IMR-90 (cell line): ENCODE measurements at regions not wholly inside any gene's neighbourhood (a gene's known extent, or its start where the extent isn't known, plus 50 kb on each side); places are given as distances from the start of the nearest gene placed in this dataset.

Source experiments
- ATAC-seq: fragments of 200-7000 bp; cut with Tn5 transposase; 2 replicates; pipeline ENCODE4 v1.9.1; 2020; ENCODE audit warnings: low read depth, mild to moderate bottlenecking, moderate library complexity
- BruUV-seq: library from RNA; stranded (reverse); fragments of 400-500 nt; replicated peaks from 2 replicates; lab custom pipeline; 2021; lab: Mats Ljungman, UMichigan
- CTCF ChIA-PET: fragments of 300-600 bp; formaldehyde crosslinking; extraction: SDS; loops from one replicate; lab custom pipeline; 2021; ENCODE audit warnings: antibody characterized with exemption; lab: Yijun Ruan, JAX
- POLR2A ChIA-PET: fragments of 300-600 bp; sonication (Branson Sonifier 250); formaldehyde crosslinking; loops from one replicate; lab custom pipeline; 2022; ENCODE audit warnings: antibody characterized with exemption; ENCODE audit not compliant: unreplicated experiment; lab: Charles Lee
- DNase-seq: peaks from one replicate; pipeline ENCODE4 v3.0.0; 2013
- H2AFZ ChIP-seq: replicated peaks from 2 replicates; pipeline ENCODE3; 2013; ENCODE audit warnings: low read length, mild to moderate bottlenecking; ENCODE audit not compliant: poor library complexity
- H2AK5ac ChIP-seq: 2 replicates; pipeline ENCODE4 v1.6.1; 2013; ENCODE audit warnings: low read depth, low read length, inconsistent platforms
- H2AK9ac ChIP-seq: replicated peaks from 2 replicates; pipeline ENCODE3; 2013; ENCODE audit warnings: mild to moderate bottlenecking, low read depth, low read length, moderate library complexity; ENCODE audit not compliant: poor library complexity
- H2BK120ac ChIP-seq: 2 replicates; pipeline ENCODE4 v1.6.1; 2013; ENCODE audit warnings: low read depth, low read length, inconsistent platforms
- H2BK15ac ChIP-seq: 3 replicates; pipeline ENCODE4 v1.6.1; 2013; ENCODE audit warnings: low read depth, low read length, inconsistent platforms
- H2BK20ac ChIP-seq: 2 replicates; pipeline ENCODE4 v1.6.1; 2013; ENCODE audit warnings: low read depth, mild to moderate bottlenecking, inconsistent platforms, low read length, moderate library complexity
- H2BK5ac ChIP-seq: 2 replicates; pipeline ENCODE4 v1.6.1; 2013; ENCODE audit warnings: mild to moderate bottlenecking, low read depth, low read length, inconsistent platforms; ENCODE audit not compliant: poor library complexity, severe bottlenecking
- H3K14ac ChIP-seq: replicated peaks from 2 replicates; pipeline ENCODE4 v1.6.1; 2013; ENCODE audit warnings: low read depth, low read length, inconsistent platforms
- H3K18ac ChIP-seq: 2 replicates; pipeline ENCODE4 v1.6.1; 2013; ENCODE audit warnings: low read depth, low read length, control low read depth
- H3K23ac ChIP-seq: 2 replicates; pipeline ENCODE4 v1.6.1; 2013; ENCODE audit warnings: low read depth, low read length, inconsistent platforms
- H3K27ac ChIP-seq: 2 replicates; pipeline ENCODE4 v1.5.1; 2013; ENCODE audit warnings: mild to moderate bottlenecking, control low read depth, low read length; ENCODE audit not compliant: insufficient read depth
- H3K27me3 ChIP-seq: 2 replicates; pipeline ENCODE4 v1.6.1; 2013; ENCODE audit warnings: low read length; ENCODE audit not compliant: control insufficient read depth, insufficient read depth
- H3K36me3 ChIP-seq: 2 replicates; pipeline ENCODE4 v1.6.1; 2013; ENCODE audit warnings: low read length, mixed read lengths; ENCODE audit not compliant: control insufficient read depth, insufficient read depth
- H3K4ac ChIP-seq: 2 replicates; pipeline ENCODE4 v1.6.1; 2013; ENCODE audit warnings: low read depth, low read length, inconsistent platforms
- H3K4me1 ChIP-seq: 2 replicates; pipeline ENCODE4 v1.6.1; 2013; ENCODE audit warnings: low read length, mixed read lengths; ENCODE audit not compliant: control insufficient read depth, insufficient read depth
- H3K4me2 ChIP-seq: 2 replicates; pipeline ENCODE4 v1.6.1; 2013; ENCODE audit warnings: low read depth, mild to moderate bottlenecking, control low read depth, low read length, moderate library complexity
- H3K4me3 ChIP-seq: 2 replicates; pipeline ENCODE4 v1.5.1; 2013; ENCODE audit warnings: low read depth, mild to moderate bottlenecking, control low read depth, low read length, moderate library complexity; ENCODE audit not compliant: insufficient read depth
- H3K56ac ChIP-seq: 2 replicates; pipeline ENCODE4 v1.6.1; 2013; ENCODE audit warnings: low read length, inconsistent platforms; ENCODE audit not compliant: insufficient read depth; ENCODE audit errors: extremely low read depth
- H3K79me1 ChIP-seq, 2 experiments: 2 replicates each; pipeline ENCODE4 v1.6.1; 2013; ENCODE audit warnings: low read length in 2 of 2, inconsistent platforms in 1 of 2, low read depth in 1 of 2
- H3K9ac ChIP-seq: 2 replicates; pipeline ENCODE4 v1.6.1; 2013; ENCODE audit warnings: low read depth, low read length, control low read depth
- H3K9me1 ChIP-seq: 2 replicates; pipeline ENCODE4 v1.6.1; 2013; ENCODE audit warnings: low read length, inconsistent platforms; ENCODE audit not compliant: insufficient read depth
- H3K9me3 ChIP-seq: 2 replicates; pipeline ENCODE4 v1.6.1; 2013; ENCODE audit warnings: low read length; ENCODE audit not compliant: control insufficient read depth, insufficient read depth
- H4K20me1 ChIP-seq: 2 replicates; pipeline ENCODE4 v1.6.1; 2013; ENCODE audit warnings: low read length, inconsistent platforms; ENCODE audit not compliant: insufficient read depth
- H4K5ac ChIP-seq: 2 replicates; pipeline ENCODE4 v1.6.1; 2013; ENCODE audit warnings: mild to moderate bottlenecking, low read depth, low read length, control low read depth
- H4K8ac ChIP-seq, 2 experiments: 2 replicates each; pipeline ENCODE4 v1.6.1; 2013; ENCODE audit warnings: low read depth in 2 of 2, low read length in 2 of 2, control low read depth in 1 of 2, inconsistent platforms in 1 of 2
- H4K91ac ChIP-seq: 2 replicates; pipeline ENCODE4 v1.6.1; 2013; ENCODE audit warnings: low read depth, low read length, inconsistent platforms; ENCODE audit not compliant: insufficient read depth
- BHLHE40 ChIP-seq: fragments of 150-350 bp; IDR thresholded peaks from 2 replicates; pipeline ENCODE4 v1.6.1; 2016; ENCODE audit warnings: mild to moderate bottlenecking, low read depth, low read length
- CEBPB ChIP-seq: IDR thresholded peaks from 2 replicates; pipeline ENCODE4 v1.6.1; 2012; ENCODE audit warnings: low read depth, low read length, improper control_type of control experiment
- CHD1 ChIP-seq: IDR thresholded peaks from 2 replicates; pipeline ENCODE4 v1.6.1; 2012; ENCODE audit warnings: low read depth, low read length, improper control_type of control experiment
- FOS ChIP-seq: fragments of 150-350 bp; IDR thresholded peaks from 2 replicates; pipeline ENCODE4 v1.6.1; 2016; ENCODE audit warnings: low read depth, low read length
- MAZ ChIP-seq: IDR thresholded peaks from 2 replicates; pipeline ENCODE4 v1.6.1; 2012; ENCODE audit warnings: low read depth, mild to moderate bottlenecking, low read length, improper control_type of control experiment, moderate library complexity, borderline replicate concordance
- NFE2L2 ChIP-seq: fragments of 150-350 bp; IDR thresholded peaks from 2 replicates; pipeline ENCODE4 v1.6.1; 2016; ENCODE audit warnings: low read depth, mild to moderate bottlenecking, low read length
- POLR2A ChIP-seq: IDR thresholded peaks from 2 replicates; pipeline ENCODE4 v1.6.1; 2012; ENCODE audit warnings: mild to moderate bottlenecking, low read depth, low read length
- RAD21 ChIP-seq: IDR thresholded peaks from 2 replicates; pipeline ENCODE4 v1.6.1; 2012; ENCODE audit warnings: low read length, improper control_type of control experiment
- RCOR1 ChIP-seq: IDR thresholded peaks from 2 replicates; pipeline ENCODE4 v1.6.1; 2012; ENCODE audit warnings: mild to moderate bottlenecking, low read length, improper control_type of control experiment; ENCODE audit not compliant: insufficient replicate concordance
- RFX5 ChIP-seq: IDR thresholded peaks from 2 replicates; pipeline ENCODE4 v1.8.0; 2012; ENCODE audit warnings: low read depth, mild to moderate bottlenecking, low read length, moderate library complexity
- SMC3 ChIP-seq: fragments of 150-350 bp; IDR thresholded peaks from 2 replicates; pipeline ENCODE4 v1.6.1; 2016; ENCODE audit warnings: low read depth, mild to moderate bottlenecking, antibody characterized with exemption, low read length, moderate library complexity
- WGBS, 2 experiments: methylation state at CpG; one replicate each; pipeline versions ENCODE4 v1.1.5 to v1.1.7; 2013; ENCODE audit warnings: missing lambda C conversion rate in 2 of 2; ENCODE audit not compliant: insufficient read length in 1 of 2; ENCODE audit errors: extremely low coverage in 2 of 2; 5-methylcytosine and 5-hydroxymethylcytosine counted together
- dilution Hi-C: fragments of 300-500 bp; cut with HindIII; formaldehyde crosslinking; loops from one replicate; pipeline ENCODE4 v1.14.3; 2018; ENCODE audit warnings: low sequenced_read_pairs; ENCODE audit not compliant: unreplicated experiment
- in situ Hi-C: fragments of 300-500 bp; cut with MboI; formaldehyde crosslinking; loops from 3 replicates; pipeline ENCODE4 v1.14.3; 2019; ENCODE audit warnings: low sequenced_read_pairs, inconsistent platforms, mixed read lengths
- intact Hi-C: fragments of 100-400 bp; cut with micrococcal nuclease; formaldehyde crosslinking; loops from 2 replicates; pipeline ENCODE4 v1.10.0; 2022
- TF ChIP-seq, protein P1 (sequence below): conservative IDR thresholded peaks from 2 replicates; pipeline ENCODE4 v1.5.1; 2012; ENCODE audit warnings: mild to moderate bottlenecking, low read depth, low read length, improper control_type of control experiment

DNA sequence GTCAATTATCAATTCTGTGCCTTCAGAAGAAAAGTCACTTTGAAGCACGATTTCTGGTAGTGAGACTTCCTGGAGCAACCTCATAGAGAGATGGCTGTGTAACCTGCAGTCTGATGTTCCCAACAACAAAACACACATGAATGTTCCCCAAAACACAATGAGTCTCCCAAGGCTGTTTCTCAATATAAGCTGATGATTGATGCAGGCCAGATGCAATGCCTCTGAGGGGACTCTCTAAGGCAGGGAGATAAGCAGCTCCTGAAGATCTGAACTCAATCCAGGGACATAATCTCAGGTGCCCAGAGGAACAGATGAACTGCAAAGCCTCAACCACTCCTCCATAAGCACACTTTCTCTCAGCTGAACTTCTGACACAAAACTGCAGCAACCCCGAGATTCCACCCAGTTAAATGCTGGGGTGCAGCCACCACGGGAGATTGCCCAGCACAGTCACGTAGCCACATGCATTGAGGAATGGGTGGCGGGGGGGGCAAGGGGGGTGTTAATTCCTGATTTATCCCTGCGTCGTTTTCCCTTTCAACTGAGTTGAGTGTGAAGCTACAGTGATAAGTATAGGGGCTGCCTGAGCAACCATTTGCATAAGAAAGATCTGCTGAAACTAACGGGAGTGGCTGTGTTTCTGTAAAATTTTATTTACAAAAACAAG is 122.7 kb upstream of the RASEF start:
- Histone ChIP-seq H3K14ac (no peak overlapping the region), H2BK20ac (no peak overlapping the region), H2BK15ac (no peak overlapping the region), H2BK120ac (no peak overlapping the region), H2AFZ (no peak overlapping the region), H4K20me1 (no peaks in the 10 kb centered on the region), H2AK9ac (no peak overlapping the region), H3K27ac (no peak overlapping the region), H3K9ac (no peak overlapping the region), H3K56ac (no peak overlapping the region), H3K4me1 (no peaks in the 10 kb centered on the region), H3K18ac (no peak overlapping the region), H4K5ac (no peak overlapping the region), H3K4ac (no peak overlapping the region), H3K23ac (no peak overlapping the region), H3K4me2 (no peak overlapping the region), H4K91ac (no peak overlapping the region), H3K9me1 (no peaks in the 10 kb centered on the region), H2AK5ac (no peak overlapping the region), H3K79me1 (no peaks in the 10 kb centered on the region), H3K27me3 (no peaks in the 10 kb centered on the region), H4K8ac (no peak overlapping the region), H3K36me3 (no peaks in the 10 kb centered on the region), H3K4me3 (no peak overlapping the region), H2BK5ac (no peak overlapping the region), H3K9me3 (no peaks in the 10 kb centered on the region)
- dilution Hi-C loops: no loop called here
- in situ Hi-C loops: no loop called here
- TF ChIP-seq SMC3: no peak
- no peak for TF ChIP-seq RFX5
- no peak for TF ChIP-seq POLR2A
- TF ChIP-seq MAZ: no peak
- TF ChIP-seq CHD1: no peak
- TF ChIP-seq RCOR1: no peak
- TF ChIP-seq RAD21: no peak
- TF ChIP-seq BHLHE40: no peak
- no peak for TF ChIP-seq CEBPB
- no peak for TF ChIP-seq FOS
- no peak for TF ChIP-seq NFE2L2
- TF ChIP-seq, protein P1, sequence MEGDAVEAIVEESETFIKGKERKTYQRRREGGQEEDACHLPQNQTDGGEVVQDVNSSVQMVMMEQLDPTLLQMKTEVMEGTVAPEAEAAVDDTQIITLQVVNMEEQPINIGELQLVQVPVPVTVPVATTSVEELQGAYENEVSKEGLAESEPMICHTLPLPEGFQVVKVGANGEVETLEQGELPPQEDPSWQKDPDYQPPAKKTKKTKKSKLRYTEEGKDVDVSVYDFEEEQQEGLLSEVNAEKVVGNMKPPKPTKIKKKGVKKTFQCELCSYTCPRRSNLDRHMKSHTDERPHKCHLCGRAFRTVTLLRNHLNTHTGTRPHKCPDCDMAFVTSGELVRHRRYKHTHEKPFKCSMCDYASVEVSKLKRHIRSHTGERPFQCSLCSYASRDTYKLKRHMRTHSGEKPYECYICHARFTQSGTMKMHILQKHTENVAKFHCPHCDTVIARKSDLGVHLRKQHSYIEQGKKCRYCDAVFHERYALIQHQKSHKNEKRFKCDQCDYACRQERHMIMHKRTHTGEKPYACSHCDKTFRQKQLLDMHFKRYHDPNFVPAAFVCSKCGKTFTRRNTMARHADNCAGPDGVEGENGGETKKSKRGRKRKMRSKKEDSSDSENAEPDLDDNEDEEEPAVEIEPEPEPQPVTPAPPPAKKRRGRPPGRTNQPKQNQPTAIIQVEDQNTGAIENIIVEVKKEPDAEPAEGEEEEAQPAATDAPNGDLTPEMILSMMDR: no peak
- WGBS, 2 experiments: 0% methylated on average over 1 of the region's 8 CpGs; no CpG with 5 or more reads in 1 of the 2 experiments
- BruUV-seq: no TSS peak
- DNase-seq: no peak
- intact Hi-C loops: no loop called here
- ATAC-seq: no peak
- CTCF ChIA-PET: no interaction called here
- POLR2A ChIA-PET: no interaction called here
